H9 (cell line): ENCODE measurements at regions not wholly inside any gene's neighbourhood (a gene's known extent, or its start where the extent isn't known, plus 50 kb on each side); places are given as distances from the start of the nearest gene placed in this dataset.

Experiments
- DNase-seq: peaks from one replicate; pipeline ENCODE4 v3.0.0-alpha.2; 2017
- H2AFZ ChIP-seq: one replicate; pipeline ENCODE4 v1.6.1; 2013; ENCODE audit warnings: mild to moderate bottlenecking, low read length, control low read depth, moderate library complexity
- H2AK5ac ChIP-seq: 2 replicates; pipeline ENCODE4 v1.6.1; 2013; ENCODE audit warnings: low read length, control low read depth, mixed read lengths; ENCODE audit not compliant: insufficient read length
- H2BK120ac ChIP-seq: one replicate; pipeline ENCODE4 v1.6.1; 2013; ENCODE audit warnings: low read depth, mild to moderate bottlenecking, low read length, control low read depth, inconsistent platforms; ENCODE audit not compliant: poor library complexity, severe bottlenecking
- H2BK12ac ChIP-seq: 2 replicates; pipeline ENCODE4 v1.6.1; 2013; ENCODE audit warnings: low read length, control low read depth, mixed read lengths, low read depth; ENCODE audit not compliant: insufficient read length
- H2BK15ac ChIP-seq: 2 replicates; pipeline ENCODE4 v1.6.1; 2013; ENCODE audit warnings: low read depth, low read length, control low read depth
- H2BK20ac ChIP-seq: one replicate; pipeline ENCODE4 v1.6.1; 2013; ENCODE audit warnings: low read depth, mild to moderate bottlenecking, low read length, control low read depth, inconsistent platforms; ENCODE audit not compliant: poor library complexity, severe bottlenecking
- H2BK5ac ChIP-seq: 2 replicates; pipeline ENCODE4 v1.6.1; 2013; ENCODE audit warnings: low read length, control low read depth, mixed read lengths; ENCODE audit not compliant: insufficient read length
- H3K14ac ChIP-seq: 2 replicates; pipeline ENCODE4 v1.6.1; 2013; ENCODE audit warnings: low read length, control low read depth; ENCODE audit not compliant: insufficient read depth
- H3K18ac ChIP-seq: 2 replicates; pipeline ENCODE4 v1.6.1; 2013; ENCODE audit warnings: low read depth, mild to moderate bottlenecking, mixed read lengths, low read length, control low read depth; ENCODE audit not compliant: insufficient read length
- H3K23ac ChIP-seq: 2 replicates; pipeline ENCODE4 v1.6.1; 2013; ENCODE audit warnings: low read length, control low read depth, mixed read lengths, low read depth; ENCODE audit not compliant: insufficient read length
- H3K23me2 ChIP-seq: 2 replicates; pipeline ENCODE4 v1.6.1; 2013; ENCODE audit warnings: low read depth, mild to moderate bottlenecking, mixed read lengths, low read length, control low read depth; ENCODE audit not compliant: insufficient read length, poor library complexity, severe bottlenecking
- H3K27ac ChIP-seq: 2 replicates; pipeline ENCODE4 v1.5.1; 2013; ENCODE audit warnings: low read length, control low read depth, mixed read lengths, low read depth; ENCODE audit not compliant: insufficient read length
- H3K27me3 ChIP-seq: 2 replicates; pipeline ENCODE4 v1.6.1; 2013; ENCODE audit warnings: low read length, control low read depth, inconsistent platforms; ENCODE audit not compliant: insufficient read depth
- H3K4ac ChIP-seq: 2 replicates; pipeline ENCODE4 v1.6.1; 2013; ENCODE audit warnings: low read depth, mild to moderate bottlenecking, control low read depth, inconsistent platforms, low read length, moderate library complexity
- H3K4me1 ChIP-seq: 2 replicates; pipeline ENCODE4 v1.6.1; 2013; ENCODE audit warnings: low read length, control low read depth, inconsistent platforms; ENCODE audit not compliant: insufficient read depth
- H3K4me2 ChIP-seq: 2 replicates; pipeline ENCODE4 v1.6.1; 2013; ENCODE audit warnings: low read length, control low read depth, mixed read lengths; ENCODE audit not compliant: insufficient read length, insufficient read depth
- H3K56ac ChIP-seq: 2 replicates; pipeline ENCODE4 v1.6.1; 2013; ENCODE audit warnings: low read depth, mild to moderate bottlenecking, mixed read lengths, low read length, control low read depth; ENCODE audit not compliant: insufficient read length
- H3K79me1 ChIP-seq: 2 replicates; pipeline ENCODE4 v1.6.1; 2013; ENCODE audit warnings: low read depth, mild to moderate bottlenecking, moderate library complexity, low read length, control low read depth, inconsistent platforms; ENCODE audit not compliant: insufficient read depth, poor library complexity, severe bottlenecking
- H3K79me2 ChIP-seq: 2 replicates; pipeline ENCODE4 v1.6.1; 2013; ENCODE audit warnings: low read length, control low read depth, inconsistent platforms; ENCODE audit not compliant: insufficient read depth
- H3K9ac ChIP-seq: 2 replicates; pipeline ENCODE4 v1.6.1; 2013; ENCODE audit warnings: low read length, control low read depth, mixed read lengths; ENCODE audit not compliant: insufficient read length; ENCODE audit errors: extremely low read depth
- H3K9me3 ChIP-seq: one replicate; pipeline ENCODE4 v1.6.1; 2013; ENCODE audit warnings: low read depth, low read length, inconsistent platforms; ENCODE audit not compliant: control insufficient read depth
- H3T11ph ChIP-seq: one replicate; pipeline ENCODE4 v1.6.1; 2013; ENCODE audit warnings: mild to moderate bottlenecking, low read length, control low read depth, inconsistent platforms
- H4K20me1 ChIP-seq: one replicate; pipeline ENCODE4 v1.6.1; 2013; ENCODE audit not compliant: control insufficient read depth, insufficient read length, insufficient read depth
- H4K5ac ChIP-seq: 2 replicates; pipeline ENCODE4 v1.6.1; 2013; ENCODE audit warnings: low read depth, mild to moderate bottlenecking, mixed read lengths, low read length, control low read depth; ENCODE audit not compliant: insufficient read length
- H4K8ac ChIP-seq: replicated peaks from 2 replicates; pipeline ENCODE4 v1.6.1; 2013; ENCODE audit warnings: low read length, control low read depth, mixed read lengths, low read depth; ENCODE audit not compliant: insufficient read length
- H4K91ac ChIP-seq: 2 replicates; pipeline ENCODE4 v1.6.1; 2013; ENCODE audit warnings: low read depth, mild to moderate bottlenecking, moderate library complexity, mixed read lengths, low read length, control low read depth; ENCODE audit not compliant: insufficient read length
- H3K27ac Mint-ChIP-seq, 3 experiments: 2 replicates in 2 of 3; 3 replicates in 1 of 3; pipeline ENCODE4 v1.8.0; 2020 to 2021; ENCODE audit warnings: mixed read lengths in 3 of 3, mild to moderate bottlenecking in 1 of 3, moderate library complexity in 1 of 3
- H3K27me3 Mint-ChIP-seq: 2 replicates; pipeline ENCODE4 v1.8.0; 2021; ENCODE audit warnings: low read depth, mild to moderate bottlenecking, moderate library complexity, mixed read lengths
- H3K36me3 Mint-ChIP-seq, 3 experiments: 2 replicates in 2 of 3; 3 replicates in 1 of 3; pipeline ENCODE4 v1.8.0; 2020 to 2021; ENCODE audit warnings: low read depth in 3 of 3, mixed read lengths in 3 of 3; ENCODE audit not compliant: insufficient read depth in 1 of 3
- H3K4me1 Mint-ChIP-seq, 2 experiments: 2 replicates each; pipeline ENCODE4 v1.8.0; 2020; ENCODE audit warnings: mixed read lengths in 2 of 2
- H3K4me3 Mint-ChIP-seq, 2 experiments: 2 replicates in 1 of 2; 3 replicates in 1 of 2; pipeline ENCODE4 v1.8.0; 2020 to 2021; ENCODE audit warnings: mild to moderate bottlenecking in 2 of 2, mixed read lengths in 2 of 2, moderate library complexity in 1 of 2
- H3K9me3 Mint-ChIP-seq, 2 experiments: 2 replicates in 1 of 2; 3 replicates in 1 of 2; pipeline ENCODE4 v1.8.0; 2020; ENCODE audit warnings: mild to moderate bottlenecking in 2 of 2, mixed read lengths in 2 of 2, moderate library complexity in 1 of 2
- WGBS: extraction: QIAGEN DNeasy Blood & Tissue Kit; methylation state at CpG from one replicate; pipeline ENCODE4 v1.1.7; 2013; ENCODE audit warnings: missing lambda C conversion rate, low lambda C conversion rate, mixed read lengths; ENCODE audit not compliant: insufficient read length; ENCODE audit errors: extremely low coverage; 5-methylcytosine and 5-hydroxymethylcytosine counted together
- TF ChIP-seq, protein P1 (sequence below): fragments of 200-600 bp; sonication (generic); conservative IDR thresholded peaks from 3 replicates; pipeline ENCODE4 v1.8.0; 2021; ENCODE audit warnings: antibody characterized with exemption, mild to moderate bottlenecking

- Histone ChIP-seq H3K27me3 (no peaks in the 10 kb centered on the region), H3K4ac (no peak overlapping the region), H3K23ac (no peak overlapping the region), H3K4me2 (no peak overlapping the region), H2BK120ac (no peak overlapping the region), H3K56ac (no peak overlapping the region), H2BK12ac (no peak overlapping the region), H2BK20ac (no peak overlapping the region), H2AFZ (no peak overlapping the region), H4K20me1 (no peaks in the 10 kb centered on the region), H3K4me1 (no peaks in the 10 kb centered on the region), H2AK5ac (no peak overlapping the region), H3K9ac (no peak overlapping the region), H3K14ac (no peak overlapping the region), H2BK5ac (no peak overlapping the region), H4K8ac (no peak overlapping the region), H2BK15ac (no peak overlapping the region), H3K18ac (no peak overlapping the region), H3T11ph (no peak overlapping the region), H4K91ac (no peak overlapping the region), H3K23me2 (no peaks in the 10 kb centered on the region), H3K27ac (no peak overlapping the region), H3K9me3 (no peaks in the 10 kb centered on the region), H4K5ac (no peak overlapping the region), H3K79me2 (no peaks in the 10 kb centered on the region), H3K79me1 (no peaks in the 10 kb centered on the region)
- DNase-seq: no peak
- peaks cover 3 to 5% of the 10 kb centered on the region in 2 experiments; a peak in 1 of 4 replicates for H3K4me1 Mint-ChIP-seq
- no peaks in the 10 kb centered on the region for H3K36me3 Mint-ChIP-seq
- no peaks in the 10 kb centered on the region for H3K27me3 Mint-ChIP-seq
- TF ChIP-seq, protein P1, sequence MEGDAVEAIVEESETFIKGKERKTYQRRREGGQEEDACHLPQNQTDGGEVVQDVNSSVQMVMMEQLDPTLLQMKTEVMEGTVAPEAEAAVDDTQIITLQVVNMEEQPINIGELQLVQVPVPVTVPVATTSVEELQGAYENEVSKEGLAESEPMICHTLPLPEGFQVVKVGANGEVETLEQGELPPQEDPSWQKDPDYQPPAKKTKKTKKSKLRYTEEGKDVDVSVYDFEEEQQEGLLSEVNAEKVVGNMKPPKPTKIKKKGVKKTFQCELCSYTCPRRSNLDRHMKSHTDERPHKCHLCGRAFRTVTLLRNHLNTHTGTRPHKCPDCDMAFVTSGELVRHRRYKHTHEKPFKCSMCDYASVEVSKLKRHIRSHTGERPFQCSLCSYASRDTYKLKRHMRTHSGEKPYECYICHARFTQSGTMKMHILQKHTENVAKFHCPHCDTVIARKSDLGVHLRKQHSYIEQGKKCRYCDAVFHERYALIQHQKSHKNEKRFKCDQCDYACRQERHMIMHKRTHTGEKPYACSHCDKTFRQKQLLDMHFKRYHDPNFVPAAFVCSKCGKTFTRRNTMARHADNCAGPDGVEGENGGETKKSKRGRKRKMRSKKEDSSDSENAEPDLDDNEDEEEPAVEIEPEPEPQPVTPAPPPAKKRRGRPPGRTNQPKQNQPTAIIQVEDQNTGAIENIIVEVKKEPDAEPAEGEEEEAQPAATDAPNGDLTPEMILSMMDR: no peak
- H3K9me3 Mint-ChIP-seq: no peaks in the 10 kb centered on the region
- WGBS: no CpG with 5 or more reads among the region's 2 CpGs
- H3K27ac Mint-ChIP-seq: no peak overlapping the region
- H3K4me3 Mint-ChIP-seq: no peak overlapping the region
These were observed 186.6 kb downstream of the MBOAT1 start for GRCh38 chr6:20025681-20026080.
